Activated CD8-positive, alpha-beta memory T cell treated with anti-CD3 and anti-CD28 coated beads, Interleukin-2, amount 10 ng/mL, durations not matched to agents 7 days and 5 days (primary cell): ENCODE measurements at regions not wholly inside any gene's neighbourhood (a gene's known extent, or its start where the extent isn't known, plus 50 kb on each side); places are given as distances from the start of the nearest gene placed in this dataset.

Experiments used
- ATAC-seq: fragments of 150-1000 bp; cut with Tn5 transposase; one replicate; pipeline ENCODE4 v1.10.0; 2021; ENCODE audit warnings: moderate library complexity
- CTCF ChIA-PET: fragments of 350-600 bp; sonication (Branson Sonifier 250); formaldehyde crosslinking; loops from one replicate; lab custom pipeline; 2021; ENCODE audit warnings: antibody characterized with exemption; lab: Charles Lee
- DNase-seq: peaks from one replicate; pipeline ENCODE4 v3.0.0-alpha.2; 2020
- H3K27ac Mint-ChIP-seq: one replicate; pipeline ENCODE4 v1.8.0; 2021; ENCODE audit warnings: mild to moderate bottlenecking, mixed read lengths
- H3K27me3 Mint-ChIP-seq: one replicate; pipeline ENCODE4 v1.8.0; 2021; ENCODE audit warnings: mixed read lengths
- H3K36me3 Mint-ChIP-seq: one replicate; pipeline ENCODE4 v1.8.0; 2021; ENCODE audit warnings: mild to moderate bottlenecking, mixed read lengths
- H3K4me1 Mint-ChIP-seq: one replicate; pipeline ENCODE4 v1.8.0; 2021; ENCODE audit warnings: mixed read lengths
- H3K4me3 Mint-ChIP-seq: one replicate; pipeline ENCODE4 v1.8.0; 2021; ENCODE audit warnings: mild to moderate bottlenecking, moderate library complexity, mixed read lengths
- H3K9me3 Mint-ChIP-seq: one replicate; pipeline ENCODE4 v1.8.0; 2022; ENCODE audit warnings: low read depth, mixed read lengths

DNA sequence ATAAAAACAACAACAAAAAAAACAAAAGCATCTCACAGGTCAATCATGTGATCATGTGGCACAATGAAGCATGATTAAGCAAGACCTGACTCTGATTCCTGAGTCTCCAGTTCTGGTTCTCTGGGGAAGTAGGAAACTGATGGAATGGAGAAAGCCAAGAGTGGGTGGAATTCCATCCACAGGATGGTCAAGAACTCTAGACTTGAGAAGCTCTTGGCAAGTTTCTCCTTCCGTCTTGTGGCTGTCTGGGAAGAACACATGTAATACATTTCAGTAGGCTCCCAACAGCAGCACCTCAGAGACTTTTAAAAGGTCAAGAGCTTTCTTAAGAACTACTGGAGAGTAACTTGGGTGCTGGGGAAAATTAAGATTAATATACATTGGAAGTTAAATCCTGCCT lies 78.6 kb upstream of the TSHZ3 start:
- ATAC-seq (no peak), DNase-seq (no peak)
- Mint-ChIP-seq H3K9me3 (no peaks in the 10 kb centered on the region), H3K27me3 (no peaks in the 10 kb centered on the region), H3K27ac (no peak overlapping the region), H3K4me1 (no peaks in the 10 kb centered on the region), H3K4me3 (no peak overlapping the region), H3K36me3 (no peaks in the 10 kb centered on the region)
- CTCF ChIA-PET: no interaction called here

DNA sequence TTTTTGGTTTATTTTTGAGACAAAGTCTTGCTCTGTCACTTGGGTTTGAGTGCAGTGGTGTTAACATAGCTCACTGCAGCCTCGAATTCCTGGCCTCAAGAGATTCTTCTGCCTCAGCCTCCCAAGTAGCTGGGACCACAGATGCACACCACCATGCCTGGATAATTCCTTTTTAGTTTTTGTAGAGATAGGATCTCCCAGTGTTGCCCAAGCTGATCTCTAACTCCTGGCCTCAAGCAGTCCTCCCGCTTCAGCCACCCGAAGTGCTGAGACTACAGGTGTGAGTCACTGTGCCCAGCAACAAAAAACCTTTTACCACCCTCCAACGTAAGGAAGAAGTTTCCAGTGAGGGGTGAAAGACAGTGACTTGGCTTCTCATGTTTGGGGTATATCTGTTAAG lies 81.1 kb upstream of the TSHZ3 start:
- H3K27me3 Mint-ChIP-seq: no peaks in the 10 kb centered on the region
- CTCF ChIA-PET: no interaction called here
- no peak overlapping the region for H3K4me3 Mint-ChIP-seq
- DNase-seq (no peak), ATAC-seq (no peak)
- no peak overlapping the region for H3K27ac Mint-ChIP-seq
- H3K4me1 Mint-ChIP-seq: no peaks in the 10 kb centered on the region
- no peaks in the 10 kb centered on the region for H3K36me3 Mint-ChIP-seq
- H3K9me3 Mint-ChIP-seq: no peaks in the 10 kb centered on the region

DNA sequence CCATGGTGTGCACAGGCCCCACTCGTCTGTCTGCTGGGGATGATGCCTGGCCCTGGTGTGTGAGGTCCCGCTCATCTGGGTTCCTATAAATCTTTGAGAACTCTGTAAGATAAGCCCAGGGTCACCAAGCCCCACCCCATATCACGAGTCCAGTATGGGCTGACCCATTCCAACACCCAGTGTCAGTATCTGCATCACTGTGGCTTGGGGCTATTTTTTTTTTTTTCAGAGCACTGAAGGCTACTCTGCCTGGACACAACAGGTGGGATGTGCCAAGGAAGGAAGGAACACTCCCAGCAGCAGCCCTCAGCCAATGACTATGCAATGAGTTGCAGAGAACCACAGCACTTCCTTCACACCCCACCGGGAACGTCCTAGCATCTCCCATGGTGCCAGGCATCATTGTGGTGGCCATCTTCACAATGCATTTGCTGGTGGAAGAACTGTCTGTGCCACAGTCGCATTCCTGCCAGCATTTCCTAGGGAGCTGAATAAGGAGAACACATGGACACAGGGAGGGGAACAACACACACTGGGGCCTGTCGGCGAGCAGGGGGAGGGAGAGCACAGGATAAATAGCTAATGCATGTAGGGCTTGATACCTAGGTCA lies 83.1 kb upstream of the TSHZ3 start:
- no peaks in the 10 kb centered on the region for H3K9me3 Mint-ChIP-seq
- no peak for ATAC-seq
- CTCF ChIA-PET: interaction anchor here (0.5 kb wide), 1 partner anchor 36 kb away, joined by 4 read pairs; no protein-coding TSS in a partner anchor

DNA sequence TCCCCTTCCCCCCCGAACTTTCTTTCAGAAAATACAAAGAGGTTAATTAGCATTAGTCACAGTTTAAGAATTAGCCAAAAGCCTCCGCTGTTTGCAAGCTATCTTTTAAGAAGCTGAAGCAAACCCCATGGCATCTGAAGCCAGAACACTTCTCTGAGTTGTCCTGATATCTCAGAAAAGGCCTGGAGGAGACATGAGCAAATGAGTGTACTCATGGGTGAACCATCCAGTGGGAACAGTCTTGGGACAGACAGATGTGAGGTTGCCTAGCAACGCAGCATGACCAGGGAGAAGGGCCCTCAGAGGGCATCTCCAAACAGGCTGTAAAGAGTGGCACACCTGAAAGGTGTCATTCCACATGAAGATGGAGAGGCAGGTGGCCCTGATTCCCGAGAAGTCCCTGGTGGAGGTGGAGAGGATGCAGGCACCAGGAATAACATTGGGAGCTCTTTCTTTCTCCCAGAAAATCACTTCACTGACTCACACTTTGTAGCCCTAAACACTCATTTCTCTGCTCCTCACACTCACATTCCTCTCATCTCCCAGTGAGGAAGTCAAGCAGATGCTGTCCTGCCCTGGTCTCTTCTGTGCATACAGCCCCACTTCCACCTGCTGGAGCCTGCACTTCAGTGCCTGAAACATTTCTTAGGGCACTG lies 87.0 kb upstream of the TSHZ3 start:
- no peak overlapping the region for H3K4me3 Mint-ChIP-seq
- H3K27me3 Mint-ChIP-seq: no peaks in the 10 kb centered on the region

More for the DNA sequence above, 83.1 kb upstream of the TSHZ3 start:
- Mint-ChIP-seq H3K36me3 (no peaks in the 10 kb centered on the region), H3K4me3 (no peak overlapping the region), H3K27me3 (no peaks in the 10 kb centered on the region), H3K4me1 (no peaks in the 10 kb centered on the region), H3K27ac (no peak overlapping the region)
- no peak for DNase-seq

DNA sequence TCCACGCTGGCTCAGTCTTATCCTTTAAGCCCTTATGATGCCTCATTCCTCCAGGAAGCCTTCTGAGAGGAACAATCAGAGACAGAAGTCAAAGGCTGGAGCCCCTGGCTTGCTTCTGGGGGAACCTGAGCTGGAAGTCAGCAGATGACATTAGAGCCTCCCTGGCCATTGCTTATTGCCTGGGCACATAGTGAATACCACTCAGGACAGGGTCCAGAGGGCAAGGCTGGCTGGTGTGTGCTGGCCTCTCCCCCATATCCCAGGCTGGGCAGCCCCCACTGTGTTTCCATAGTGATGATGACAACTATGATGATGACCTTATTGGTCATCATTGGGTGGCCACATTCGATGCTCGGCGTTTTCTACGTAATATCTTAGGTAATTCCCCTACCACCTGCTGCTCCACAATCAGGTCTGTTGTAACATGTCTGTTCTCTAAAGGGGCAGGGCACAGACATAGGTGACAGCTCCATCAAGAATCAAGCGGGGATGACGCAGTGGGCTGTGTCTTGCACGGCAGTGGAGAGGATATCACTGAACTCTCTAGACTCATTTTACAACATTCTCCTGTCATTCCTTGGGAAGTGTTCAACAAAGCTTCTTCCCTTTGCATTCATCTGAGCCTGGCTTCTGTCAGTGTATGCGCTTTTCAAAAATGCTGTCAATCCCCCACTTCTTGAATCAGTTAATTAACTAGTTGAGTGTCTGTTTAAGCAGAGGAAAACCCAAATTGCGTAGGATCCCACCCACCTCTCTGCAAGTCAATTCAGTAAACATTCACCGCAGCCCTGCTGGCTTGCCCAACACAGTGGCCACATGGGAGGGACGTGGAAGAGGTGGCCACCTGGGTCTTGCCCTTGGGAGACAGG lies 89.4 kb upstream of the TSHZ3 start:
- no peaks in the 10 kb centered on the region for H3K36me3 Mint-ChIP-seq
- CTCF ChIA-PET: no interaction called here
- DNase-seq: no peak
- no peaks in the 10 kb centered on the region for H3K9me3 Mint-ChIP-seq
- H3K4me3 Mint-ChIP-seq: no peak overlapping the region
- no peak for ATAC-seq
- H3K27me3 Mint-ChIP-seq: no peaks in the 10 kb centered on the region
- H3K4me1 Mint-ChIP-seq: no peaks in the 10 kb centered on the region
- no peak overlapping the region for H3K27ac Mint-ChIP-seq

More for the DNA sequence above, 87.0 kb upstream of the TSHZ3 start:
- DNase-seq (no peak), ATAC-seq (no peak)
- H3K36me3 Mint-ChIP-seq: no peaks in the 10 kb centered on the region
- no peaks in the 10 kb centered on the region for H3K9me3 Mint-ChIP-seq
- no peaks in the 10 kb centered on the region for H3K4me1 Mint-ChIP-seq
- H3K27ac Mint-ChIP-seq: no peak overlapping the region
- CTCF ChIA-PET: no interaction called here

DNA sequence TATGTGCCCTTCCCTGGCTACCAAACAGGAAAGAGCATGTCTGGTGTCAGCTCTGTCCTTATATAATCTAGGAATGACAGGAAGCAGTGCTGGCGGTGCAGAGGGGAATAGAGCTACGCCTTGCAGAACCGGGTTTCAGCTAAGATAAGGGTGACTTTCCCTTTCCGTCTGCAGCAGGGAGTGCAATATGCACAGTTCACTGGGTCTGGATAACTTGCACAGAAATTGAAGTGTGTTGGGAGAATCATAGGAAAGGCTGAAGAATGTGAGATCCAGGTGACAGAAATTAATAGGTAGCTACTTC lies 90.0 kb upstream of the TSHZ3 start:
- Mint-ChIP-seq H3K9me3 (no peaks in the 10 kb centered on the region), H3K36me3 (no peaks in the 10 kb centered on the region), H3K27ac (no peak overlapping the region), H3K4me3 (no peak overlapping the region), H3K27me3 (no peaks in the 10 kb centered on the region), H3K4me1 (no peaks in the 10 kb centered on the region)
- no peak for DNase-seq
- CTCF ChIA-PET: no interaction called here
- ATAC-seq: no peak

DNA sequence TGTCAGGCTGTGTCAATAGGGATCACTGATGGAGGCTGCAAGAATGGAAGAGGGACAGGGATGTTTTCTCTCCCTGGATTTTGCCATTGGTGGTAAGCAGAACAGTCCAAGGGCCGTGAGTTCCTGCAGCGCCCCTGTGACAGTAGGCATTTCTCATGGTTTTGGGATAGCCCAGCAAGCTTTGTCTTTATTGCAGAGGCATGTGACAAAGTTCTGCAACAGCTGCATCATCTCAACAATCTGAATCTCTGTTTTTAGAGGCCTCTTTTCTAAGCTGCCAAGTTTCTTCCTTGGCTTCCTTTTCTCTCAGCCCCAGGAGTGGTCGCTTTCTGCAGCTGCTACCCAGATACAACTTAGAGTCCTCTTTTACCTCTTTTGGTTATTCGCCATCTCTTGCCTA lies 95.7 kb upstream of the TSHZ3 start:
- H3K27me3 Mint-ChIP-seq: no peaks in the 10 kb centered on the region

DNA sequence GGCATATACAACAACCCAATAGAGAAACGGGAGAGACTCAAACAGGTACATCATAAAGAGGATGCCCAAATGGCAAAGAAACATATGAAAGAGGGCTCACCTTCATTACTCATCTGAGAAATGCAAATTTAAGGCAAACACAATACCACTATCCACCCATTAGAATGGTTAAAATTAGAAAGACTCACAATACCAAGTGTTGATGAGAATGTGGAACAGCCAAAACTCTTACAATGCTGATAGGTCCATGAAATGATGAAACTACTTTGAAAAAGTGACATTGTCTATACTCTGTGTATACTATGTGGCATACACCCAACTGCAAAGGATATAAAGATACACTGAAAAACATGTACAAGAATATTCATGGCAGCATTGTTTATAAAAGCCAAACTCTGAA lies 96.2 kb upstream of the TSHZ3 start:
- CTCF ChIA-PET: no interaction called here
- no peaks in the 10 kb centered on the region for H3K36me3 Mint-ChIP-seq
- no peaks in the 10 kb centered on the region for H3K9me3 Mint-ChIP-seq
- no peak for DNase-seq
- H3K4me1 Mint-ChIP-seq: no peaks in the 10 kb centered on the region
- no peak overlapping the region for H3K4me3 Mint-ChIP-seq
- H3K27me3 Mint-ChIP-seq: no peaks in the 10 kb centered on the region
- H3K27ac Mint-ChIP-seq: no peak overlapping the region
- no peak for ATAC-seq

More for the DNA sequence above, 95.7 kb upstream of the TSHZ3 start:
- CTCF ChIA-PET: no interaction called here
- H3K4me1 Mint-ChIP-seq: no peaks in the 10 kb centered on the region
- H3K4me3 Mint-ChIP-seq: no peak overlapping the region
- no peak for ATAC-seq
- H3K9me3 Mint-ChIP-seq: no peaks in the 10 kb centered on the region
- no peaks in the 10 kb centered on the region for H3K36me3 Mint-ChIP-seq
- DNase-seq: no peak
- H3K27ac Mint-ChIP-seq: no peak overlapping the region

DNA sequence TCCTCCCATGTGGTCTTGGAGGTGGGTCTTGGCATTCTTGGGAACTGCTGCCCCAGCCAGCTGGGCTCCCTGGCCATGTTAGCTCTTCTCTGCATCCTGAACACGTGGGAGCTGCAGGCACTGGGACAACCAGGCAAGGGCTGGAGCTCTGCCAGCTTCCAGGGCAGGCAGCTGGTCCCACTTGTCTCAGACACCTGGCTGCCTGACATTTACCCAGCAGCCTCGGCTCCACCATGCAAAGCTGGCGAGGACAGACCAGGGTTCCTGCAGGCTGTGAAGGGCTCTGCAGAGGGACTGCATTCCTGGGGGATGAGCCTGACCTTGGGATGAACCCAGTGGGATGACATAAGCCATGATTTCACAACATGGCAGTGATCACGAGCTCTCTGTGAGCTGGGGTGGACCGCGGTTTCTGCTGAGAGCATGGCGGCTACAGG lies 99.0 kb upstream of the TSHZ3 start:
- H3K27ac Mint-ChIP-seq: no peak overlapping the region
- no peaks in the 10 kb centered on the region for H3K9me3 Mint-ChIP-seq
- CTCF ChIA-PET: interaction anchor here (0.6 kb wide), 1 partner anchor 565 kb away, joined by 4 read pairs; no protein-coding TSS in a partner anchor
- H3K27me3 Mint-ChIP-seq: no peaks in the 10 kb centered on the region
- no peaks in the 10 kb centered on the region for H3K36me3 Mint-ChIP-seq
- no peaks in the 10 kb centered on the region for H3K4me1 Mint-ChIP-seq
- no peak for DNase-seq
- ATAC-seq: no peak
- no peak overlapping the region for H3K4me3 Mint-ChIP-seq

DNA sequence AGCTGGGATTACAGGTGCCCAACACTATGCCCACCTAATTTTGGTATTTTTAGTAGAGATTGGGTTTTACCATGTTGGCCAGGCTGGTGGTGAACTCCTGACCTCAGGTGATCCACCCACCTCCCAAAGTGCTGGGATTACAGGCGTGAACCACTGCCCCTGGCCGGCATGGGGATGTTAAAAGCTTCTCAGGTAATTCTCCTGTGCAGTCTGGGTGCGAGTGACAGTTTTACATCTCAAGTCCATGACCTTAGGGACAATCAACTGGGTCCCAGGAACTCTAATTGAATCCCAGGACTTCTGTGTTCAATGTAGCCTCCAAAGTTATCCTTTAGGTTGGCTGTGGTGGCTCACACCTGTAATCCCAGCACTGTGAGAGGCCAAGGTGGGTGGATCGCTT lies 100.1 kb upstream of the TSHZ3 start:
- Mint-ChIP-seq H3K9me3 (no peaks in the 10 kb centered on the region), H3K4me1 (no peaks in the 10 kb centered on the region), H3K4me3 (no peak overlapping the region), H3K27ac (no peak overlapping the region), H3K27me3 (no peaks in the 10 kb centered on the region), H3K36me3 (no peaks in the 10 kb centered on the region)
- ATAC-seq (no peak), DNase-seq (no peak)
- CTCF ChIA-PET: no interaction called here

DNA sequence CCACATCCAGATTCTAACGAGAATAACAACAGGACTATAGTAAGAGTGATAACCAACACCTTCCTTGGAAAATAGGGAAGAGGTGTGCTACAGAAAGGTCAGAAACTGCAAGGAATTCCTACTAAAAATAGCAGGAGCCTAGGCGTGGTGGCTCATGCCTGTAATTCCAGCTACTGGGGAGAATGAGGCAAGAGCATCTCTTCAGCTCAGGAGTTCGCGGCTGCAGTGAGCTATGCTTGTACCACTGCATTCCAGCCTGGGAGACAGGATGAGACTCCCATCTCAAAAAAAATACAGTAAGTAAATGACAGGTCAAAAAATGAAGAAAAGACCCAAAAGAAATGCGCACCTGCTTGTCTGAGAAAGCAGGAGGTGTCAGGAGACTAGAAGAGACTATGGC lies 101.5 kb upstream of the TSHZ3 start:
- ATAC-seq: no peak
- H3K36me3 Mint-ChIP-seq: no peaks in the 10 kb centered on the region

DNA sequence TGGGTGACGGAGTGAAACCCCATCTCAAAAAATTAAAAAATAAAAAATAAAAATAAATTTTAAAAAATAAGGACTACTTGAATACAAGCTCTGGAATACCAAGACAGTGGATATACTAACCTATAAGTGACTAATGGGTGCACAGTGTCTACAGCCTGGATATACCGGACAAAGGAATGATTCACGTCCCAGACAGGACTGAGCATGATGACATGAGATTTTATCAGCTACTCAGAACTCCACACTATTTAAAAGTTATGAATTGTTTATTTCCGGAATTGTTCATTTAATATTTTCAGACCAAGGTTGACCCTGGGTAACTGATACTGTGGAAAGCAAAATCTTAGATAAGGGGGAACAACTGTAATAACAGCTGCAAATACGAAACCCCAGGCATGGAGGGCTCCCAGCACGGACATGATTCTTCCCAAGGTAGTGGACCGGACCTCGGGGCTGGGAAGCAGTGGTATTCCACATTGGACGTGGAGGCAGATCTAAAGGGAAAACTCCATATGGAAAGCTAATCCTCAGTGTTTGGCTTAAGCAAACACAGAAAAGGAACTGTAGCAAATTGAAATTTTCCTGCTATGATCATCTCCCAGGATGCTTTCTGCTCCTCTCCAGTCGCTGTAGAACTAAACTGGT lies 102.6 kb upstream of the TSHZ3 start:
- Mint-ChIP-seq H3K4me3 (no peak overlapping the region), H3K36me3 (no peaks in the 10 kb centered on the region), H3K27me3 (no peaks in the 10 kb centered on the region), H3K4me1 (no peaks in the 10 kb centered on the region), H3K27ac (no peak overlapping the region), H3K9me3 (no peaks in the 10 kb centered on the region)
- ATAC-seq: no peak
- DNase-seq: no peak
- CTCF ChIA-PET: no interaction called here

More for the DNA sequence above, 101.5 kb upstream of the TSHZ3 start:
- Mint-ChIP-seq H3K27ac (no peak overlapping the region), H3K4me3 (no peak overlapping the region), H3K4me1 (no peaks in the 10 kb centered on the region), H3K9me3 (no peaks in the 10 kb centered on the region), H3K27me3 (no peaks in the 10 kb centered on the region)
- DNase-seq: no peak
- CTCF ChIA-PET: no interaction called here

DNA sequence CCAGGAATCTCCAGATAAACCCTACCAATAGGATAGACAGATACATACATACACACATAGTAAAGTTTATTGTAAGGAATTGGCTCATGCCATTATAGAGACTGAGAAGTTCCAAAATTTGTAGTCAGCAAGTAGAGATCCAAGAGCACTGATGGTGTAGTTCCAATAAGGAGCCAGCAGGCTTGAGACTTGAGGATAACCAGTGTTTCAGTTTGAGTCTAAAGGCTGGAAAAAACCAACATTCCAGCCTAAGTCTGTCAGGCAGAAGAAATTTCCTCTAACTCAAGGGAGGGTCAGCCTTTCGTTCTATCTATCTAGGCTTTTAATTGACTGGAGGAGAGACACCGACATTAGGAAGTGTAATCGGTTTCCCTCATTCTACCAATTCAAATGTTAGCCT lies 110.2 kb upstream of the TSHZ3 start:
- no peak for ATAC-seq
- Mint-ChIP-seq H3K9me3 (no peaks in the 10 kb centered on the region), H3K36me3 (no peaks in the 10 kb centered on the region), H3K4me3 (no peak overlapping the region), H3K4me1 (no peaks in the 10 kb centered on the region), H3K27ac (no peak overlapping the region), H3K27me3 (no peaks in the 10 kb centered on the region)
- CTCF ChIA-PET: no interaction called here
- no peak for DNase-seq
